SK-N-SH (cell line): ENCODE measurements at regions not wholly inside any gene's neighbourhood (a gene's known extent, or its start where the extent isn't known, plus 50 kb on each side); places are given as distances from the start of the nearest gene placed in this dataset.

Experiments
- CTCF ChIA-PET: fragments of 300-600, 350-600 bp; formaldehyde crosslinking; extraction: SDS; loops from one replicate; lab custom pipeline; 2021; lab: Yijun Ruan, JAX
- POLR2A ChIA-PET: fragments of 350-600 bp; sonication (Branson Sonifier 250); formaldehyde crosslinking; extraction: SDS; loops from one replicate; lab custom pipeline; 2020; ENCODE audit warnings: antibody characterized with exemption, inconsistent platforms; lab: Yijun Ruan, JAX
- DNase-seq: peaks from one replicate; pipeline ENCODE4 v3.0.0; 2012
- H2AFZ ChIP-seq: fragments of 200-600 bp; sonication (generic); 2 replicates; pipeline ENCODE4 v1.8.1; 2016; ENCODE audit warnings: antibody characterized with exemption, mild to moderate bottlenecking, low read depth
- H3F3A ChIP-seq: fragments of 200-600 bp; sonication (generic); replicated peaks from 2 replicates; pipeline ENCODE3; 2016; ENCODE audit warnings: antibody characterized with exemption, mild to moderate bottlenecking; ENCODE audit not compliant: insufficient read depth
- H3K27ac ChIP-seq, 2 experiments: fragments of 200-500 bp in 1 of 2; fragments of 200-600 bp in 1 of 2; sonication (Bioruptor generic) in 1 of 2; sonication (generic), shearing (Covaris generic) in 1 of 2; 2 replicates each; pipeline versions ENCODE4 v1.5.1 to v1.6.1; 2014 to 2016; ENCODE audit warnings: low read depth in 2 of 2, inconsistent platforms in 1 of 2, low read length in 1 of 2, mild to moderate bottlenecking in 1 of 2, mixed read lengths in 1 of 2
- H3K27me3 ChIP-seq: fragments of 200-600 bp; sonication (generic), shearing (Covaris generic); 2 replicates; pipeline ENCODE4 v1.6.1; 2016; ENCODE audit warnings: mixed run types; ENCODE audit not compliant: insufficient read depth
- H3K36me3 ChIP-seq, 2 experiments: fragments of 200-500 bp in 1 of 2; fragments of 200-600 bp in 1 of 2; sonication (Bioruptor generic) in 1 of 2; sonication (generic) in 1 of 2; replicated peaks in 1 of 2; 2 replicates each; pipeline versions ENCODE3 to v1.5.1; 2014 to 2016; ENCODE audit warnings: low read length in 1 of 2, mild to moderate bottlenecking in 1 of 2; ENCODE audit not compliant: insufficient read depth in 2 of 2, control insufficient read depth in 1 of 2
- H3K4me1 ChIP-seq, 2 experiments: fragments of 200-500 bp in 1 of 2; fragments of 200-600 bp in 1 of 2; sonication (Bioruptor generic) in 1 of 2; sonication (generic), shearing (Covaris generic) in 1 of 2; 2 replicates each; pipeline versions ENCODE4 v1.5.1 to v1.6.1; 2014 to 2016; ENCODE audit warnings: low read depth in 1 of 2, low read length in 1 of 2, mixed run types in 1 of 2; ENCODE audit not compliant: insufficient read depth in 2 of 2, control insufficient read depth in 1 of 2
- H3K4me2 ChIP-seq: fragments of 200-600 bp; sonication (generic), shearing (Covaris generic); 2 replicates; pipeline ENCODE4 v1.6.1; 2017; ENCODE audit warnings: mixed run types
- H3K4me3 ChIP-seq, 2 experiments: fragments of 200-500 bp in 1 of 2; fragments of 200-600 bp in 1 of 2; sonication (Bioruptor generic) in 1 of 2; sonication (generic), shearing (Covaris generic) in 1 of 2; 2 replicates each; pipeline versions ENCODE4 v1.5.1 to v1.8.1; 2014 to 2016; ENCODE audit warnings: low read depth in 2 of 2, inconsistent platforms in 1 of 2, low read length in 1 of 2, mild to moderate bottlenecking in 1 of 2, mixed read lengths in 1 of 2, moderate library complexity in 1 of 2
- H3K79me2 ChIP-seq: fragments of 200-600 bp; sonication (generic); 2 replicates; pipeline ENCODE4 v1.8.1; 2017; ENCODE audit warnings: mild to moderate bottlenecking; ENCODE audit not compliant: insufficient read depth
- H3K9ac ChIP-seq: fragments of 200-600 bp; sonication (generic); 2 replicates; pipeline ENCODE4 v1.6.1; 2017; ENCODE audit warnings: mixed run types
- H3K9me2 ChIP-seq: fragments of 200-600 bp; sonication (generic); 2 replicates; pipeline ENCODE4 v1.6.1; 2017; ENCODE audit warnings: mixed run types
- H3K9me3 ChIP-seq: fragments of 200-600 bp; sonication (generic); 2 replicates; pipeline ENCODE4 v1.6.1; 2017; ENCODE audit warnings: mixed run types, mild to moderate bottlenecking, moderate library complexity
- H4K20me1 ChIP-seq: fragments of 200-600 bp; sonication (generic); 2 replicates; pipeline ENCODE4 v1.6.1; 2017; ENCODE audit warnings: mild to moderate bottlenecking, mixed run types; ENCODE audit not compliant: insufficient read depth
- CHD2 ChIP-seq: fragments of 150-350 bp; IDR thresholded peaks from 2 replicates; pipeline ENCODE4 v1.6.1; 2018; ENCODE audit warnings: low read length; ENCODE audit not compliant: partially characterized antibody
- CTCF ChIP-seq: fragments of 200-600 bp; sonication (generic); IDR thresholded peaks from 2 replicates; pipeline ENCODE4 v1.6.1; 2017; ENCODE audit warnings: antibody characterized with exemption, mild to moderate bottlenecking, moderate library complexity
- ELF1 ChIP-seq: IDR thresholded peaks from 2 replicates; pipeline ENCODE4 v1.4.0; 2012
- FOXJ3 ChIP-seq: sonication (generic); formaldehyde crosslinking; IDR thresholded peaks from 2 replicates; pipeline ENCODE4 v1.5.1; 2020; ENCODE audit warnings: mild to moderate bottlenecking, missing genetic modification reagents
- FOXM1 ChIP-seq: IDR thresholded peaks from 2 replicates; pipeline ENCODE4 v1.4.0; 2012; ENCODE audit warnings: low read depth, mild to moderate bottlenecking
- GABPA ChIP-seq: IDR thresholded peaks from 2 replicates; pipeline ENCODE4 v1.4.0; 2012; ENCODE audit warnings: low read depth, mild to moderate bottlenecking
- JUND ChIP-seq: IDR thresholded peaks from 2 replicates; pipeline ENCODE4 v1.4.0; 2012
- MXI1 ChIP-seq: IDR thresholded peaks from 2 replicates; pipeline ENCODE4 v1.6.1; 2012; ENCODE audit warnings: mild to moderate bottlenecking, low read depth, low read length, improper control_type of control experiment
- POLR2AphosphoS5 ChIP-seq: IDR thresholded peaks from 2 replicates; pipeline ENCODE4 v1.6.1; 2012; ENCODE audit warnings: low read depth, low read length
- REST ChIP-seq: IDR thresholded peaks from 2 replicates; pipeline ENCODE4 v1.6.1; 2012; ENCODE audit warnings: mild to moderate bottlenecking, low read depth, low read length, moderate library complexity
- RFX5 ChIP-seq: IDR thresholded peaks from 2 replicates; pipeline ENCODE4 v1.6.1; 2012; ENCODE audit warnings: mild to moderate bottlenecking, improper control_type of control experiment, low read length
- USF2 ChIP-seq: fragments of 150-350 bp; IDR thresholded peaks from 2 replicates; pipeline ENCODE4 v1.6.1; 2017; ENCODE audit warnings: antibody characterized with exemption, low read length, low read depth, borderline replicate concordance
- YY1 ChIP-seq: IDR thresholded peaks from 2 replicates; pipeline ENCODE4 v1.4.0; 2012; ENCODE audit warnings: low read depth, mild to moderate bottlenecking
- WGBS: methylation state at CpG from one replicate; pipeline ENCODE4 v1.1.6; 2017; ENCODE audit warnings: low lambda C conversion rate; 5-methylcytosine and 5-hydroxymethylcytosine counted together

DNA sequence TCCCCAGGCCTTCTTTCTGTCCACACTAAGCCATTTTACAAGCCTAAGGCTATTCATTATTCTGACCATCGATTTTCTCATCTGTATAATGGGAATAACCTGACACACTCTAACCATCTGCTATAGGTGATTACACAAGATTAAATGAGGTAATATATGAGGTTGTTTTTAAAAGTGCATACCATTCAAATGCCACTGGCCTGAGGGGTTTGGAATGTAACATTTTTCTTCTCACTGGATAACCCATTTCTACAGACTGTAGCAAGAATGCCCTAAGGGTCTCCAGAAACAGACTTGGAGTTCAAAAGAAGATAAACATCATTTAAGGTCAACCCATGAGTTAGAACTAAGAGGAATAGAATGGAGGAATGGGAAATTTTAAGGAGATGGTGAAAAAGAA lies 111.7 kb upstream of the SETBP1 start:
- 0% methylated on average over 1 of the region's 1 CpG for WGBS
- no peak for DNase-seq
- Histone ChIP-seq H3K4me1 (no peaks in the 10 kb centered on the region), H3K9ac (no peak overlapping the region), H2AFZ (no peak overlapping the region), H3K9me2 (no peaks in the 10 kb centered on the region), H4K20me1 (no peaks in the 10 kb centered on the region), H3K36me3 (no peaks in the 10 kb centered on the region), H3K4me3 (no peak overlapping the region), H3F3A (no peaks in the 10 kb centered on the region), H3K79me2 (no peaks in the 10 kb centered on the region), H3K9me3 (no peaks in the 10 kb centered on the region), H3K27me3 (no peaks in the 10 kb centered on the region), H3K27ac (no peak overlapping the region), H3K4me2 (no peak overlapping the region)
- CTCF ChIA-PET: interaction anchor here (2.0 kb wide), 1 partner anchor 10 kb away, joined by 10 read pairs; no protein-coding TSS in a partner anchor
- POLR2A ChIA-PET: no interaction called here
- TF ChIP-seq YY1: no peak
- TF ChIP-seq FOXJ3 (CRISPR knock-in tag): no peak

GRCh38 chr18:44569391-44570055 lies 111.2 kb upstream of the SETBP1 start:
- Histone ChIP-seq H3K4me2 (no peak overlapping the region), H4K20me1 (no peaks in the 10 kb centered on the region), H3K27ac (no peak overlapping the region), H3K36me3 (no peaks in the 10 kb centered on the region), H3K9me3 (no peaks in the 10 kb centered on the region), H3K27me3 (no peaks in the 10 kb centered on the region), H3K4me3 (no peak overlapping the region), H3K4me1 (no peaks in the 10 kb centered on the region), H2AFZ (no peak overlapping the region), H3K79me2 (no peaks in the 10 kb centered on the region), H3F3A (no peaks in the 10 kb centered on the region), H3K9ac (no peak overlapping the region), H3K9me2 (no peaks in the 10 kb centered on the region)
- ChIA-PET CTCF (interaction anchor here (1.0 to 2.0 kb wide), 2 partner anchors 10 to 17 kb away, joined by 3 to 10 read pairs; no protein-coding TSS in a partner anchor), POLR2A (no interaction called here)
- DNase-seq: no peak
- no peak for TF ChIP-seq USF2
- no peak for TF ChIP-seq POLR2AphosphoS5
- no peak for TF ChIP-seq FOXM1
- no peak for TF ChIP-seq GABPA
- TF ChIP-seq MXI1: no peak
- no peak for TF ChIP-seq JUND
- no peak for TF ChIP-seq FOXJ3 (CRISPR knock-in tag)
- TF ChIP-seq ELF1: no peak
- TF ChIP-seq RFX5: no peak
- no peak for TF ChIP-seq CTCF
- TF ChIP-seq CHD2: no peak
- no peak for TF ChIP-seq REST
- WGBS: 89% methylated on average over 1 of the region's 1 CpG
